Stimulated activated CD4-positive, alpha-beta T cell treated with anti-CD3 and anti-CD28 coated beads, Interleukin-15, amount 100 ng/mL, for 24 hours (primary cell): ENCODE measurements at regions not wholly inside any gene's neighbourhood (a gene's known extent, or its start where the extent isn't known, plus 50 kb on each side); places are given as distances from the start of the nearest gene placed in this dataset.

Experiments
- DNase-seq: peaks from one replicate; pipeline ENCODE4 v3.0.0-alpha.2; 2020

DNA sequence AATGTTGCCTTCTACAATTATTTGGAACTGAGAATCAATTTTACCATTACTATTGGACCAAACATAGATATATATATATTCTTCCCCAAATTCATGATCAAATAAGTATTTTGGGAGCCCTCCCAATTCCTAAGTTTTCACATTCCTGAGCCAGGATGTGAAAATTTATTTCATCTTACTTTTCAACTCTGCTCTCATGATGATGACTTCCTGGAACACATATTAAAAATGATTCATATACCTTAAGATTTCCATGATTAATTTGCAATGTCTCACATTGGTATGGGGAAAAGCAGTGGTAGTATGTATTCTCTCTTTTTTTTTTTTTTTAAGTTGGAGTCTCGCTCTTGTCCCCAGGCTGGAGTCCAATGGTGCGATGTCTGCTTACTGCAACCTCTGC lies 596.1 kb upstream of the ZEB2 start:
- no peak for DNase-seq

DNA sequence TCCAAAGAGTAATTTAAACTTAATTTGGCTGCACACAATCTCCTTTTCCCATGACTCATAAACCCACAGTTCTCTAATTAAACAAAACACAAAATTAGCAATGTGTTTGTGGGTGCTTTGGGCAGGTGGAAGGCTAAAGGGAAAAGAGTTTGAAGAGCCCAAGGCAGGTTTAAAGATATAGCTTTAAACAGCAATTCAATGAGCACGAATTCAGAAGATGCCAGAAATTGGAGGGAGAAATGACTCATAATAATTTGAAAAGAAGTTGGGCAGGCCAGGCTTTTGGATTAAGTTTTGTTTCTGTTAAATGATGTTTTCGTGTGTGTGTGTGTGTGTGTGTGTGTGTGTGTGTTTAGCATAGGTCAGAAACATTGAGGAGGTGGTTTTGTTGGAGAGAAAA lies 594.8 kb upstream of the ZEB2 start:
- DNase-seq = no peak

DNA sequence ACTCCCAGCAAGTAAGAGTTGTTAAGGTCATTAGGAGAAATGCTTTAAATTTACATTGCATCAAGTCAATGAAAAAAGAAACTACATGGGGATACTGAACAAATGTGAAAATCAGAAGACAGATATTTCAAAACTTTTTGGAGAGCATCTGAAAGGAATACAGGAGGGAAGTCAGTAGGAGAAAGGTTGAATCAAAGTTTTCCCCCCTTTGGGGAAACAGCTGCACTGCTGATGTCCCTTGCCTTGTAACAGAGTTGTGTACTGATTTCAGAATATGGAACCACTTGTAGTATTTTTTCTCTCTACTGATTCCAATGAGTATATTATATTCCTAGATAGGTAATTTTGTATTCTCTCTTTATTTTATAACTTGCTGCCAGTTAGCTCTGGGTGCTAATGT lies 592.5 kb upstream of the ZEB2 start:
- no peak for DNase-seq

DNA sequence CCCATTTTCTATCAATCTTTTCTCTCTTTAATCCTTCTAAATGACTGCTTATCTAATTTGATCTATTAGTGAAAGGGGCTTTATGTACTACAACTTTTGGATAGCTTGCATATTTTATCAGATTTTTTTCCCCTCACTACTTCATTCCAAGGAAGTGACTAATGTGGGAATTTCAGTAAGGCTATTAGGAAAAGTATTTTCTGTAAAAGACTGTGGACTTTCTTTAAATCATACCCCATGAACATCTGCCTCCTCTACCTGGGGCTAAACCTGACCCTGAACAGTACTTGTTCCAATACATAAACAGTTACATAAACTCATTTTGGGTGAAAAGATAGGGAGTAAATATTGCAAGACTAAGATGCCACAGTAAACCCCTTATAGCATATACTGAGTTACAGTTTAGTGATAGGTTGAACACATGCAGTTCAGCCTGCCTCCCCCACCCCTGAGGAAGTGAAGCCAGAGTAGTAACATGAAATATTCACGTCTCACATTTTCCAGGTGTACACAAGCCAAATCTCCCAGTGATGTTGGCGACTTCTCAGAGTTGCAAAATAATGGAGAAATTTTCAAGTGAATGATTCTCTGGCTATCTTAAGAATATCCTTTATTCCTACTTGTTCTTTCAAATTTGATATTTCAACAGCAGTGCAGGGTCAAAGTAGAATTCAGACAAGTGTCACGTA lies 590.9 kb upstream of the ZEB2 start:
- DNase-seq = no peak

DNA sequence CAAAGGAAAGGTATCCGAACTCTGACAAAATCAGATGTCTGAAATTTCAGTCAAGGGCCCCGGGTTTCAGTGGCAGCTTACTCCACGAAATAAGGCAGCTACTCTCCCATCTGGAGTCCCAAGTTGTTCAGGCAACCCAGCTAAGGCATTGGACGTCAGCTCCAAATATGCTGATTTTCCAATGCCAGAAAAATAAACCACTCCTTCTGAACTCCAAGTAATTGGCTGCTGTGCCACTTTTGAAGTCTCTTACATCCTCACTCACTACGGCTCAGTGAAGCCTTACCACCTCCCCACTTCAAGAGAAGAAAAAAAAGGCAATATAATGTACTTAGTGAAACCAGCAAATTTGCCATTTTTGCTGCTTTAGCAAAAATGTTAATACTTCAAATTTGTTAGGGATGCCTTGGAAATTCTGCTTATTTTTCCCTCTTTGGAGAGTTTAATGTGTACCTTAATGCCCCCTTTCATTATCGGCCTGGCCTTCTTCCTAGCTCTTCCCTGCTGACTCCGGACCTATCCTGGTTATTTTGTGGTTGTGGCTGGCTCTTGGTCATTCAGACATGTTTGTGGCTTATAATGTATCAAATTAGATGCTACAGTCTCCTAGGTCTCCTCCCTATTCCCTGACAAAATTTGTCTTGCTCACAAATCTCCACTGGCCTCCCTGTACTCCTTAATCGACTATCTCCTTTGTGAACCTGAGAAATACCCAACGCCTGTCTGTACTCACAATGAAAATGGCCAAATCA lies 589.2 kb upstream of the ZEB2 start:
- no peak for DNase-seq

DNA sequence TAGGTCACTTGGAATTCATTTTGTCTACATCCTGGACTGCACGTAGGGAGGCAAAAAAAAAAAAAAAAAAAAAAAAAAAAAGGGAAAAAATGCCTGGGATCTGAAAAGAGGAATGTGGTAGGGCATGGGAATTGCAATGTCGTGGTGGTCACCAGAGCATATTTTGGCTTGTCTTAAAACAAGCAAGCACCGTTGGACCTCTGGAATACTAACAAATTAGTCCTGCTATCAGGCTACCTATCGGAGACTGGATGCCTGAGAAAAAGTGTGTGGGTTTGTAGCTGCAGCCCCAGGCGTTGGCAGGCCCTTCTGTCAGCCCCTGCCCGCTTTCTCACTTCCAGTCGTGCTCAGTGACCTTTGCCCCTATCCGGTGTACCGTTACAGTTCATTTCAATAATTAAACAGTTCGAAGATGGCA lies 588.5 kb upstream of the ZEB2 start:
- DNase-seq = no peak

DNA sequence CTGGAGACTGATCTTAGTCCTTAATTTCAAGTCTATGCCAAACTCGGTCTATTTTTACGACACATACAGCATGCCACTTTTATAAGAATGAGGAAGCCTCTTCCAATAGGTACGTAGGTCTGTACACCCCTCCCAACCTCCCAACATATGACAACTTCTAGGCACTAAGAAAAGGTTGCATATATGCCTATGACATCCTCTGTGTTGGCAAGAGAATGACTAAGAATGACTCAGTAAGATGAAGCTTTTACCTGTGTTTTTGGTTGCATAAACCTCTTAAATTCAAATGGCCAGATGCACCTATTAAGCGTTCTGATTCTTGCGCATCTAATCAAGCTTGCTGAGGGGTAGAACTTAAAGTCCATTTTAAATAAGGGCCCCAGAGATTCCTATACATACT lies 586.4 kb upstream of the ZEB2 start:
- no peak for DNase-seq

DNA sequence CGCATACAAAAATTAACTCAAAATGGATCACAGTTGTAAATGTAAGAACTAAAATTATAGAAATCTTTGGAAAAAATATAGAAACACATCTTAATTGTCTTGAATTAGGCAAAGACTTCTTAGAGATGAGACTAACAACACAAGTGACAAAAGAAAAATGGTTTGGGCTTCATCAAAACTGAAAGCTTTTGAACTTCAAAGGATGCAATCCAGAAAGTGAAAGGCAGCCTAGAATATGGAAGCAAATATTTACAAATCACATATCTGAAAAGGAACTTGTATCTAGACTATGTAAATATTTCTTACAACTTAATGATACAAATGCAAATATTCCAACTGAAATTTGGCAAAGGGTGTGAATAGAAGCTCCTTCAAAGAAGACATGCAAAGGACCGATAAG lies 582.8 kb upstream of the ZEB2 start:
- DNase-seq = no peak

DNA sequence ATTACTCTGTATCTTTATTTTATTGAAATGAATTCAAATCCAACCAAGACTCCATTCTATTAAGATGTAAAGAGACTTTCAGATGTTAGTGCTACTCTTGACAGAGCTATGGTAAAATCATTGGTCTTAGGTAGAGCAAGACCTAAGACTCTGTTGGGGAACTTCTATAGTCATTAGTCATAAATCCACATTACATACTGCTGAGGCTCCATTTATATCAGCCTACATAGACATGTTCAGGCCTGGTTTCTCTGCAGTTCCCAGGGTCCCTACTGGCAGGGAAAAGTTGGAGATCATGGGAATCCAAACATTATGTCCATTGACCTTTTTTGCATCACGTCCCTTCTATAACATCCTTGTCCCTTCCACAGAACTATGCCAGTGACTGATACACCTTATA lies 580.4 kb upstream of the ZEB2 start:
- no peak for DNase-seq

DNA sequence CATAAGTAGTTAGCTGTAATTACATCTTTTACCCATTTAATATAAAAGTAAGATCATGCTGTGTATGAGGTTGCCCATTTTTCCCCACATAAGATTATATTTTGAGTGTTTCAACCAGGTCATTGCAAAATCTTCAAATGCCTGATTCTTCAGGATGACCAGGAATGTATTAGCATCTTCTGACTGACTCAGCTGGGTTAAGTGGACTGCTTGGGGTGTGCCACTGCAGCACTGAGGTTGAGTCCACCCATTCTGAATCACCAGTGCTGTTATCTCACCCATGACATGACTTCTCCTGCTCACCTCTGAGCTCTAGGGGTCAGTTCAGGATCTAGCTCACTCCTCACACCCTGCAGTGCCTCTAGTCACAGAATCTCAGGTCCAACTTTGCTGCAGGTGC lies 576.7 kb upstream of the ZEB2 start:
- DNase-seq = no peak

DNA sequence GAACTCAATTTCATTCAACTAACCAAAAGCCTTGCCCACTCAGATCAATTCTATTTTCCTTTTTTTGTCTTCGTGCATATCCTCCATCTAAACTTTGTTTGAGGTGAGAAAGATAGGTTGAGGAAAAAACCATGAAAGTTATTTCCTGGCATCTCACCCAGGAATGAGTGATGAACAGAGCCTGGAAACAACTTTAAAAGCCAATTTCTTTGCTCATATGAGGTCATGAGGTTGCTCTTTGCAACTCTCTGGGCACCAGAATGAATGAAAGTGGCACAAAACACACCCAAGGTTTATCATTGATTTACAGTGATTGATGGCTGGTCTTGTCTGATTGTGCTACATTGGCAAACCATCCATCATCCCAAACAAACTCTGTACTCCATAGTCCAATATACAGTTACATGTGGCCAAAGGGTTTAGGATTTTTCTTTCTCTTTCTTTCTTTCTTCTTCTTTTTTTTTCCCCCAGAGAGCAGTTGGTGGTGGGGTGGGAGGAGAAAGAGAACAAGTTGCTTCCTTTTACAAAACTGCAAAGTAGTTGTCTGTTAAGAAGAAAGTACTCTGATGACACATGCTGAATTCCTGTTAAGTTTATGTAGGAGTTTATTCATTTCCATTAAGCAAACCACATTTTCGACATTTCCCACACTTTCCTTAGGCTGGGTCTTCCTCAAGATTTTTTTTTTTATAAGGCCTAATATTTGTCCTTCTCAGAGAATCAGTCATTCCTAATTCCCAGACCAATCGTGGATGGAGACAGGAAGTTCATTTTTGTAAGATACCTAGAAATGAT lies 575.9 kb upstream of the ZEB2 start:
- DNase-seq = no peak

DNA sequence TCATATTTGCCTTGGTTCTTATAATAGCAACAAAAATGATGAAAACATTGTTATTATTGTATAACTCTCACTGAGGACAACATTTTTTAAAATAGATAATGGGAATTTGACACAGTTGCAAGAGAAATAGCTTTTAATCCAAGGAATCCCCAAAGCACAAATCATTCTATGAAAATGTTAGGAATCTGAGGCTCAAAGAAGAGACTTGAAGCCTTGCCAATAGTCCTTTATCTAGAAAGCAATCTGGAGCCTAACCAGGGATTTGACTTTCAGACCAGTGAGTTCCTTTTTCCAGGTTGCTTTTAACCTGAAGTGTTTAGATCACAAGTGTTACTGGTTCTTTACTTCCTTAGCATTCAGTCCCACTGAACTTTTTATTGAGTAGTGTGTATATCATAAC lies 574.5 kb upstream of the ZEB2 start:
- DNase-seq = no peak

DNA sequence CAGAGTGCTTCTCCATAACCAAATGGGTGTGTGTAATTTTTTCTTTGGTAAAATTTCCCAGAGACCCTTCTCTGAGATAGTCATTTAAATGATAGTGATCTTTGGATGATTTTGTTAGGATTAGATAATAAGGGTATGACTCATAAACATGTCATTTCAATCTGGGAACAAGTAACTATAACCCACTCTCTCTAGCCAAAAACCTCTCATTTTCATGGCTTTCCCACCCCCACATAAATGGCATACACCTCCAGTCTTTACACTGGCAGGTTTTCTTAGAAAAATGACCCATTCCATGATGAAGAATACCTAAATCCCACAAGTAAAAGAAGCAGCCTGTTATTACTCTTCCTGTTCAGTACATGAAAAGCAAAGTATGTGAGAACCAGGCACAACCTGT lies 572.0 kb upstream of the ZEB2 start:
- no peak for DNase-seq

DNA sequence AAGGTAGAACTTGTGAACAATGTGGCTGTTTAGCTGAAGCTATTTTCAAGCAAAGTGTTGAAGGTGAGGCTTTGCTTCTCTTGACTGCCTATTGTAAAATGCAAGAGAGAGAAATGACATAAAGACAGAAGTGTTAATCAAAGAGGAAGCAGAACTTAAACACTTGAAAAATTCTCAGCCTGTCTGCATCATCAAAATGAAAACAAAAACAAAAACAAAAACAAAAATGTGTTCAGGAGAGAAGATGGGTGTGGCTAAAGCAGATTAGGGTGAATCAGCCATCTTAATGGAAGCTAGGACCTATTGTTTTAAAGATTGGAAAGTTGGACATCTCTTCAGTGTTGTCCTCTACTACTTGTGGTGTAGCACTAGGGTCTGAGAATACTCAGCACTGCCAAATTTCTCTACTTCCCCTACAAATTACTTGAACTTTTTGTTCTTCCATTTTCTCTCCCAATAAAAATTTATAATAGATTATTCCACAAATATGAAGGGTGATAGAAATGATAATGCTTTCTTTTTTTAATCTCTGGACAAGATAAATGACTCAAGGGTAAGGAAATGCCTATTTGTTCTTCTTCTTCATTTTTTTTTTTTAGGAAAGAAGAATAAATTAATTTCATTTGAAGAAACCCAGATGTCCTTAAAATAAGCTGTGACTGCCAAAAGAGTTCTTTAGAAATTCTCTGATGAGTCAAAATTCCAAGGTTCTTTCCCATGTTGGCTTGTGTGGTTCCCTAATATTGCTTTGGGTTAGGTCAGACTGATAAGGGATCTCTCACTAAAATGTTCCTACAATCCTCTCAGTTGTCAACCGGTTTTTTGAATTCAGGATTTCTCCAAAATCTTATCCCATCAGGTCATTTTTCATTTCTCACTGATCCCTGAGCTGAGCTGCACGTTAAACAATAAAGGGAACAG lies 571.2 kb upstream of the ZEB2 start:
- DNase-seq = no peak

DNA sequence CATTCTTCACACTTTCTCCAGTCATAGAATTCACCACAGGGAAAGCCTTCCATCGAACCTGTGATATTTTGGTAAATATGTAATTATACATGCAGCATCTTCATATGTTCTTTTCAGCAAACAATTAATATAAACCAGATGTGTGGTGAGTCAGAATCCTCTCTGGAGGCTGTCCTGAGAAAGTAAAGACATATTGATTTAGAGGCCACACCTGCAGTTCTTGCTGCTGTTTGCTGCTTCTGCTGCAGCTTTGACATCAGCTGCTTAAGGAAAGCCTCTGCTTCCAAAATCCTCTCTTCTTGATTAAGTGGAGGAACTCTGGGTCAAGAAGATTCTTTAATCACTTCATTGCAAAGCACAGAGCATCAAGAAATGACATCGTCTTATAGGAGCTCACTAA lies 568.8 kb upstream of the ZEB2 start:
- DNase-seq = no peak

DNA sequence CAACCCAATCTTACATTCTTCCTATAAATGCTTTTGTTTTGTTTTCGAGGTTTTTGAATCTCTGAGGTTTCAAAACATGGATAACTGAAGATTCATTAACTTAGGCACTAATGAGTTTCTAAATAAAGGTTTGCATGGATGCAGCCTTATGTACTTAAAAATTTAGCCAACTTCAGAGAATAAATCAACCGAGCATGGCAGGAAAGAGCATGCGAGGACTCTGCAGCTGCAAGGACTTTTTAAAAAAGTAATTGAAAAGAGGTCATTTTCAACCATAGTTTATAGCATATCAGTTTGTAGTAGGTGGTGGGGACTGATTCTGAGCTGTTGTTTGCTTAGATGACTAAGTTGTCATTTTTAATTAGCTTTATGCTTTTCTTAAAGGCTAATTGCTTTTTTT lies 567.0 kb upstream of the ZEB2 start:
- no peak for DNase-seq

DNA sequence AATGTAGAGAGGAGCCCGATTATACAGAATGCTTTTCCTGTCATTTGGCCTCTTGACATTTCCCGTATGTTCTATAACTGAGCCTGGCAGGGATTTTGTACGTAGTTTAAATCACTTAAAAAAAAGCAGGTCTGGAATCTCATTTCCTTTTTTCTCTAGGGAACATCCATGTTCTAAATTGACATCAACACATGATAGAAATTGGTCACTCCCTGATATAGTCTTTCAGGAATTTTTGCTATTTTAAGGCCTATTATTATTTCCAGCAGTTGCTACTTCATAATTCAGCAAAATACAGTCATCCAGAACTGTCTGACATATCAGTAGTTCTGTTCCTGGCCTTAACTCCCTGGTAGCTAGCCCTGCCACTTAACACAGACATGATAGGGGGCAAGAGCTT lies 565.7 kb upstream of the ZEB2 start:
- DNase-seq = no peak

DNA sequence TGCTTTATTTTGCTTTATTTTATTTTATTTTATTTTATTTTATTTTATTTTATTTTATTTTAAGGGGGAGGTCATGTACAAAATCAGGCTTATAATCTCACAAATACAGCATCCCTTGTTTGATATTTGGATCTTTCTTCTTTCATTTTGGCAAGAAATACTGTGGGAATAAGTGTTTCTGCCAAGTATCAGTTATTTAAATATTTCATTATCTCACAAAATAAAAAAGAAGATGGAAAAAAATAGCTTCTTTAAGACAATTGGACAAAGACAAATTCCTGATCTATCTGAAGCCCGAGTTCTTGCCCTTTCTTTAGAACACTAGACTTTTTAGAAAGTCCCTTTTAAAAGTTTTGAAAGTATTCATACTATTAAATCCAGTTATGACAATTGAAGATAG lies 560.5 kb upstream of the ZEB2 start:
- DNase-seq = no peak

DNA sequence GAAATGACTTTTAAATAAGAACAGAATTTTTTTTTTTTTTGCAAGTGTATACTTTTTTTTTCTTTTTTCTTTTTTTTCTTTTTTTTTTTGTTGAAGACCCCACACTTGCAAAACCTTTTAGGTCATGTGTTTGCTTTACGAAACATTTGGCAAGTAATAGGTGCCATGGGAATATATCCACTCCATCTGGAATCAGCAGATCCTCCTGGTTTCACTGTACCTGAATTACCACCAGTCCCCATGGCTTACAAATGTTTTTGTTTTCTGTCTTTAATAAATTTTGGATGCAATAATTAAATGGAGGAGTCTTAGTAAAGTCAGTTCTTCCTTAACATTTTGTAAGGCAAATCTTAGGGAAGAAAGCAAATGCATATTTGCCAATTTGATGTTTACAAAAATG lies 559.7 kb upstream of the ZEB2 start:
- DNase-seq = no peak

DNA sequence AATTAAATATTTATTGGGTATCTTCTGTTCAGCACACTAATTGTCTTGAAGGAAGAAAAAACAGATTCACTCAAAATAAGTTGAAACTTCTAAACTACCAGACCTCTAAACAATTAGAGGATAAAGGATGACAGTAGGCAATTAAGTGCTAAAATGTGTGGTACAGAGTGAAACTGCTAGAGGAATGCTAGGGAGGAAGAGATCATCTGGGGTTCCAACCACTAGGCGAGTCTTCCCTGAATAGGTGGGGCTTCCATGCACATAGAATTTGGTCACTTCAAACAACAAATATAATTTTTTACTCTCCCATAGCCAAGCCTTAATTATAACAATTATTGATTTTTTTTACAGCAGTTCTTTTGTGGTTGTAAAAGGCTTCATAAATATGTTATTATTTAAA lies 559.0 kb upstream of the ZEB2 start:
- no peak for DNase-seq

DNA sequence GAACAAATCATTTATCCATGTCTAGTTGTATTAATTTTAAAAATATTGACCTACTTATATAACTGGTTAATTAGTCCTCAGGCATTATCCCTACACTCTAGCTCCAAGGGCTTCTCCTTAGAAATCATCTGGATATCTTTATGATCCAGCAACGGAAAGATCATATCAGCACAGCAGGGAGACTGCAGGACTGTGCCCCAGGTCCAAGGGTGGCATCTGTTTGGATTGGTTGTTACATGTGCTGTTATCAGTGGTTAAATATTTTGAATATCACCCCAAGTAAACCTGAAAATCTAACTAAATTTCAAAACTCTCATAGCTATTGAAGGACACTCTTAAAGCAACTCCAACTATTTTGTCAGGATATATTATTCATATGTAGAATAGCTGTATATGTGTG lies 556.2 kb upstream of the ZEB2 start:
- no peak for DNase-seq

DNA sequence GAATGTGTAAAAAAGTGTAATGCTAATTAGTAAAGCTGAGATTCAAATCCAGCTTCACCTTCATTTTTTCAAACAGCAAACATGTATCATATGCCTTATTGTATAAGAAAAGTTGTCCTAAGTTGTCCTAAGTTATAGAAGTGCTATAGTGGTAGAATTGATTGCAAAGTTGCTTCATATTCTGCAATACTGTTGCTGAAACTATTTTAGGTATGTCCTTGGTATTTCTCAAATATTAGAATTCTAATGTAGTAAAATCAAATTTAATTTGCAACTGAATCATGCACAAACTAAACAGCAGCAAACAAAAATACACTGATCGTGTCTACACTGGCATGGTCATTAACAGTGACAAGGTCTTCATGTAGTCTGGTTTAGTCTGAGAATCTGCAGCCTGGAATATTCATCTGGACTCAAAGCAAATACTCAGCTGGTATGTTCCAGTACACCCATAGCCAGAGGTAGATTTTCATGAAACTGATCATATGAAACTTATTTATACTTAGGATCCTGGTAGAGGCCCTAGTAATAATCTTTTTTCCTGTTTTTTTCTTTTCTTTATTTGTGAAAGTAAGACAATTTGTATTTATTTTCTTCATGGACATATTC lies 555.6 kb upstream of the ZEB2 start:
- no peak for DNase-seq

DNA sequence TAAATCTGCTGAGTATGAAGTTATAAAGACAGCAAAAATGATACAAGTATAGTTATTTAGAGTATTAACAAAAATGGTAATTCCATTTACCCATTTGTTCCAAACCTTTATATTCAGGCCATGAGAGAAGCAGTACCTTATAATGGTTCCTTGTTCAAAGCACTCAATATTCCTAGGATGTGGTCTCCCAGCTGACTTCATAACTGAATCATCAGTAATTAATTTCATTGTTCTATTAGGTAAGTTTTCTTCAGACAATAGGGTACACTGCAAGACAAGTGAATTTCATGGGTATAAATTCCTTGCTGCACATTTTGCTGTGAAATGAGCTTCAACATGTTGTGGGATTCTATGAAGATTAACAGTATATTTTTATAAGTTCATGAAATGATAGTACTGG lies 550.8 kb upstream of the ZEB2 start:
- DNase-seq = no peak
